GM23338 (cell line): ENCODE measurements at regions not wholly inside any gene's neighbourhood (a gene's known extent, or its start where the extent isn't known, plus 50 kb on each side); places are given as distances from the start of the nearest gene placed in this dataset.

ENCODE experiments used
- ATAC-seq: fragments of 200-7000 bp; cut with Tn5 transposase; 3 replicates; pipeline ENCODE4 v1.9.1; 2020
- DNase-seq: peaks from one replicate; pipeline ENCODE4 v3.0.0-alpha.2; 2015; ENCODE audit warnings: low spot score
- H2AFZ ChIP-seq: fragments of 200-600 bp; sonication (generic); 2 replicates; pipeline ENCODE4 v1.8.0; 2016; ENCODE audit warnings: antibody characterized with exemption, mild to moderate bottlenecking, moderate library complexity
- H3F3A ChIP-seq: fragments of 200-600 bp; sonication (generic); replicated peaks from 2 replicates; pipeline ENCODE4 v1.8.0; 2017; ENCODE audit warnings: antibody characterized with exemption, mixed run types, low read depth
- H3K27ac ChIP-seq: fragments of 200-600 bp; sonication (generic); 2 replicates; pipeline ENCODE4 v1.6.1; 2016; ENCODE audit warnings: low read depth
- H3K27me3 ChIP-seq: fragments of 200-600 bp; sonication (generic); 2 replicates; pipeline ENCODE4 v1.8.0; 2016; ENCODE audit warnings: mild to moderate bottlenecking, mixed run types, moderate library complexity; ENCODE audit not compliant: insufficient read depth
- H3K36me3 ChIP-seq: fragments of 200-600 bp; sonication (generic); 2 replicates; pipeline ENCODE4 v1.8.0; 2016; ENCODE audit warnings: mild to moderate bottlenecking; ENCODE audit not compliant: insufficient read depth
- H3K4me1 ChIP-seq: fragments of 200-600 bp; sonication (generic); 2 replicates; pipeline ENCODE4 v1.8.0; 2016; ENCODE audit warnings: mild to moderate bottlenecking, moderate library complexity; ENCODE audit not compliant: insufficient read depth
- H3K4me2 ChIP-seq: fragments of 200-600 bp; sonication (generic); 2 replicates; pipeline ENCODE4 v1.7.1; 2017; ENCODE audit warnings: mixed run types
- H3K4me3 ChIP-seq: fragments of 200-600 bp; sonication (generic); 2 replicates; pipeline ENCODE4 v1.6.1; 2016; ENCODE audit warnings: mixed run types
- H3K79me2 ChIP-seq: fragments of 200-600 bp; sonication (generic); replicated peaks from 2 replicates; pipeline ENCODE4 v1.8.0; 2017; ENCODE audit warnings: mild to moderate bottlenecking; ENCODE audit not compliant: insufficient read depth
- H3K9me2 ChIP-seq: fragments of 200-600 bp; sonication (generic); 2 replicates; pipeline ENCODE4 v1.8.0; 2017; ENCODE audit not compliant: insufficient read depth
- H4K20me1 ChIP-seq: fragments of 200-600 bp; sonication (generic); replicated peaks from 2 replicates; pipeline ENCODE4 v1.8.0; 2017; ENCODE audit warnings: mild to moderate bottlenecking; ENCODE audit not compliant: insufficient read depth
- H3K27ac Mint-ChIP-seq: 2 replicates; pipeline ENCODE4 v1.8.0; 2020; ENCODE audit warnings: inconsistent platforms, mild to moderate bottlenecking, moderate library complexity, mixed read lengths
- H3K27me3 Mint-ChIP-seq: 3 replicates; pipeline ENCODE4 v1.8.0; 2022; ENCODE audit warnings: low read depth, mild to moderate bottlenecking, moderate library complexity, mixed read lengths, inconsistent platforms; ENCODE audit not compliant: insufficient read depth, poor library complexity
- H3K36me3 Mint-ChIP-seq: 3 replicates; pipeline ENCODE4 v1.8.0; 2021; ENCODE audit warnings: low read depth, mild to moderate bottlenecking, inconsistent platforms, moderate library complexity, mixed read lengths
- H3K4me1 Mint-ChIP-seq: 3 replicates; pipeline ENCODE4 v1.8.0; 2020; ENCODE audit warnings: mild to moderate bottlenecking, inconsistent platforms, mixed read lengths
- H3K4me3 Mint-ChIP-seq: 3 replicates; pipeline ENCODE4 v1.8.0; 2021; ENCODE audit warnings: moderate library complexity, mild to moderate bottlenecking, inconsistent platforms, mixed read lengths
- H3K9me3 Mint-ChIP-seq: 3 replicates; pipeline ENCODE4 v1.8.0; 2020; ENCODE audit warnings: moderate library complexity, mild to moderate bottlenecking, inconsistent platforms, mixed read lengths
- CREB1 ChIP-seq: fragments of 250-450 bp; sonication (Bioruptor Pico); IDR thresholded peaks from 2 replicates; pipeline ENCODE4 v1.5.0; 2020; ENCODE audit warnings: low read depth, mild to moderate bottlenecking, moderate library complexity
- EZH2 ChIP-seq: fragments of 200-600 bp; sonication (generic); IDR thresholded peaks from one replicate; pipeline ENCODE4 v1.8.0; 2017; ENCODE audit warnings: antibody characterized with exemption, mild to moderate bottlenecking, low read depth; ENCODE audit not compliant: unreplicated experiment
- EZH2phosphoT487 ChIP-seq: fragments of 200-600 bp; sonication (generic); IDR thresholded peaks from one replicate; pipeline ENCODE4 v1.8.1; 2018; ENCODE audit warnings: antibody characterized with exemption; ENCODE audit not compliant: unreplicated experiment
- JUNB ChIP-seq: IDR thresholded peaks from one replicate; pipeline ENCODE4 v1.6.1; 2016; ENCODE audit warnings: antibody characterized with exemption; ENCODE audit not compliant: unreplicated experiment
- NANOG ChIP-seq: IDR thresholded peaks from 2 replicates; pipeline ENCODE4 v1.6.1; 2016; ENCODE audit warnings: antibody characterized with exemption, borderline replicate concordance
- POLR2AphosphoS5 ChIP-seq: IDR thresholded peaks from 2 replicates; pipeline ENCODE4 v1.6.1; 2016; ENCODE audit warnings: antibody characterized with exemption, low read depth
- STAT1 ChIP-seq: IDR thresholded peaks from one replicate; pipeline ENCODE4 v1.6.1; 2016; ENCODE audit warnings: antibody characterized with exemption; ENCODE audit not compliant: unreplicated experiment
- ZNF114 ChIP-seq: fragments of 250-450 bp; sonication (Bioruptor Pico); IDR thresholded peaks from 2 replicates; pipeline ENCODE4 v1.5.0; 2020; ENCODE audit warnings: mild to moderate bottlenecking, moderate library complexity
- ZNF331 ChIP-seq: fragments of 250-450 bp; sonication (Bioruptor Pico); IDR thresholded peaks from 2 replicates; pipeline ENCODE4 v1.5.0; 2020; ENCODE audit warnings: low read depth, mild to moderate bottlenecking, moderate library complexity
- TF ChIP-seq, protein P1 (sequence below): IDR thresholded peaks from 2 replicates; pipeline ENCODE4 v1.6.1; 2016; ENCODE audit warnings: antibody characterized with exemption
- TF ChIP-seq, protein P2 (sequence below): fragments of 250-450 bp; sonication (Bioruptor Pico); IDR thresholded peaks from 2 replicates; pipeline ENCODE4 v1.5.0; 2020; ENCODE audit warnings: mild to moderate bottlenecking, moderate library complexity
- TF ChIP-seq, protein P3 (sequence below), 2 experiments: fragments of 200-600 bp in 1 of 2; sonication (generic) in 1 of 2; conservative IDR thresholded peaks; 2 replicates each; pipeline versions ENCODE4 v1.5.1 to v1.6.1; 2016 to 2017; ENCODE audit warnings: antibody characterized with exemption in 2 of 2, low read depth in 2 of 2, mild to moderate bottlenecking in 2 of 2, moderate library complexity in 1 of 2
- TF ChIP-seq, protein P4 (sequence below): IDR thresholded peaks from one replicate; pipeline ENCODE4 v1.6.1; 2018; ENCODE audit warnings: antibody characterized with exemption; ENCODE audit not compliant: unreplicated experiment

DNA sequence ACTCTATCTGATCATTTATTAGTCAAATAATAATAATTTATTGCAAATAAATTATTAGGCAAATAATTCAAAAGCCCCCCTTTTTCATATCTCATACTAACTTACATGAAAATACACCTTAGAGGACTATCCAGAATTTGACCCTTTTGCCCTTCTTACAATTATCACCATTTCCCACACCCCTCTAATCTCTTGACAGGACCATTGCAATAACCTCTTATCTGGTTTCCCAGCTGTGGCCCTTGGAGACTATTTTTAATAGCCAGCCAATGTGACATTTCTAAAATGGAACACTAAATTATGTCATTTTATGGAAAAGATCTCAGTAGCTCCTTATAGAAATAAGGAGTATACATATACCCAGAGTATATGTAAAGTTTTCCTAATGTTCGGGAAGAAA lies 588.4 kb upstream of the COX7C start:
- Histone ChIP-seq H3K36me3 (no peaks in the 10 kb centered on the region), H4K20me1 (no peaks in the 10 kb centered on the region), H3K4me2 (no peak overlapping the region), H3K4me1 (no peaks in the 10 kb centered on the region), H2AFZ (no peak overlapping the region), H3K27ac (no peak overlapping the region), H3K4me3 (no peak overlapping the region), H3K9me2 (no peaks in the 10 kb centered on the region), H3K79me2 (no peaks in the 10 kb centered on the region), H3F3A (no peaks in the 10 kb centered on the region), H3K27me3 (no peaks in the 10 kb centered on the region)
- TF ChIP-seq POLR2AphosphoS5 (no peak), NANOG (no peak), JUNB (no peak), CREB1 (CRISPR knock-in tag) (no peak), ZNF114 (CRISPR knock-in tag) (no peak), EZH2 (no peak), EZH2phosphoT487 (no peak), ZNF331 (CRISPR knock-in tag) (no peak), STAT1 (no peak)
- TF ChIP-seq, protein P1, sequence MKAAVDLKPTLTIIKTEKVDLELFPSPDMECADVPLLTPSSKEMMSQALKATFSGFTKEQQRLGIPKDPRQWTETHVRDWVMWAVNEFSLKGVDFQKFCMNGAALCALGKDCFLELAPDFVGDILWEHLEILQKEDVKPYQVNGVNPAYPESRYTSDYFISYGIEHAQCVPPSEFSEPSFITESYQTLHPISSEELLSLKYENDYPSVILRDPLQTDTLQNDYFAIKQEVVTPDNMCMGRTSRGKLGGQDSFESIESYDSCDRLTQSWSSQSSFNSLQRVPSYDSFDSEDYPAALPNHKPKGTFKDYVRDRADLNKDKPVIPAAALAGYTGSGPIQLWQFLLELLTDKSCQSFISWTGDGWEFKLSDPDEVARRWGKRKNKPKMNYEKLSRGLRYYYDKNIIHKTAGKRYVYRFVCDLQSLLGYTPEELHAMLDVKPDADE, result no peak
- TF ChIP-seq, protein P2, sequence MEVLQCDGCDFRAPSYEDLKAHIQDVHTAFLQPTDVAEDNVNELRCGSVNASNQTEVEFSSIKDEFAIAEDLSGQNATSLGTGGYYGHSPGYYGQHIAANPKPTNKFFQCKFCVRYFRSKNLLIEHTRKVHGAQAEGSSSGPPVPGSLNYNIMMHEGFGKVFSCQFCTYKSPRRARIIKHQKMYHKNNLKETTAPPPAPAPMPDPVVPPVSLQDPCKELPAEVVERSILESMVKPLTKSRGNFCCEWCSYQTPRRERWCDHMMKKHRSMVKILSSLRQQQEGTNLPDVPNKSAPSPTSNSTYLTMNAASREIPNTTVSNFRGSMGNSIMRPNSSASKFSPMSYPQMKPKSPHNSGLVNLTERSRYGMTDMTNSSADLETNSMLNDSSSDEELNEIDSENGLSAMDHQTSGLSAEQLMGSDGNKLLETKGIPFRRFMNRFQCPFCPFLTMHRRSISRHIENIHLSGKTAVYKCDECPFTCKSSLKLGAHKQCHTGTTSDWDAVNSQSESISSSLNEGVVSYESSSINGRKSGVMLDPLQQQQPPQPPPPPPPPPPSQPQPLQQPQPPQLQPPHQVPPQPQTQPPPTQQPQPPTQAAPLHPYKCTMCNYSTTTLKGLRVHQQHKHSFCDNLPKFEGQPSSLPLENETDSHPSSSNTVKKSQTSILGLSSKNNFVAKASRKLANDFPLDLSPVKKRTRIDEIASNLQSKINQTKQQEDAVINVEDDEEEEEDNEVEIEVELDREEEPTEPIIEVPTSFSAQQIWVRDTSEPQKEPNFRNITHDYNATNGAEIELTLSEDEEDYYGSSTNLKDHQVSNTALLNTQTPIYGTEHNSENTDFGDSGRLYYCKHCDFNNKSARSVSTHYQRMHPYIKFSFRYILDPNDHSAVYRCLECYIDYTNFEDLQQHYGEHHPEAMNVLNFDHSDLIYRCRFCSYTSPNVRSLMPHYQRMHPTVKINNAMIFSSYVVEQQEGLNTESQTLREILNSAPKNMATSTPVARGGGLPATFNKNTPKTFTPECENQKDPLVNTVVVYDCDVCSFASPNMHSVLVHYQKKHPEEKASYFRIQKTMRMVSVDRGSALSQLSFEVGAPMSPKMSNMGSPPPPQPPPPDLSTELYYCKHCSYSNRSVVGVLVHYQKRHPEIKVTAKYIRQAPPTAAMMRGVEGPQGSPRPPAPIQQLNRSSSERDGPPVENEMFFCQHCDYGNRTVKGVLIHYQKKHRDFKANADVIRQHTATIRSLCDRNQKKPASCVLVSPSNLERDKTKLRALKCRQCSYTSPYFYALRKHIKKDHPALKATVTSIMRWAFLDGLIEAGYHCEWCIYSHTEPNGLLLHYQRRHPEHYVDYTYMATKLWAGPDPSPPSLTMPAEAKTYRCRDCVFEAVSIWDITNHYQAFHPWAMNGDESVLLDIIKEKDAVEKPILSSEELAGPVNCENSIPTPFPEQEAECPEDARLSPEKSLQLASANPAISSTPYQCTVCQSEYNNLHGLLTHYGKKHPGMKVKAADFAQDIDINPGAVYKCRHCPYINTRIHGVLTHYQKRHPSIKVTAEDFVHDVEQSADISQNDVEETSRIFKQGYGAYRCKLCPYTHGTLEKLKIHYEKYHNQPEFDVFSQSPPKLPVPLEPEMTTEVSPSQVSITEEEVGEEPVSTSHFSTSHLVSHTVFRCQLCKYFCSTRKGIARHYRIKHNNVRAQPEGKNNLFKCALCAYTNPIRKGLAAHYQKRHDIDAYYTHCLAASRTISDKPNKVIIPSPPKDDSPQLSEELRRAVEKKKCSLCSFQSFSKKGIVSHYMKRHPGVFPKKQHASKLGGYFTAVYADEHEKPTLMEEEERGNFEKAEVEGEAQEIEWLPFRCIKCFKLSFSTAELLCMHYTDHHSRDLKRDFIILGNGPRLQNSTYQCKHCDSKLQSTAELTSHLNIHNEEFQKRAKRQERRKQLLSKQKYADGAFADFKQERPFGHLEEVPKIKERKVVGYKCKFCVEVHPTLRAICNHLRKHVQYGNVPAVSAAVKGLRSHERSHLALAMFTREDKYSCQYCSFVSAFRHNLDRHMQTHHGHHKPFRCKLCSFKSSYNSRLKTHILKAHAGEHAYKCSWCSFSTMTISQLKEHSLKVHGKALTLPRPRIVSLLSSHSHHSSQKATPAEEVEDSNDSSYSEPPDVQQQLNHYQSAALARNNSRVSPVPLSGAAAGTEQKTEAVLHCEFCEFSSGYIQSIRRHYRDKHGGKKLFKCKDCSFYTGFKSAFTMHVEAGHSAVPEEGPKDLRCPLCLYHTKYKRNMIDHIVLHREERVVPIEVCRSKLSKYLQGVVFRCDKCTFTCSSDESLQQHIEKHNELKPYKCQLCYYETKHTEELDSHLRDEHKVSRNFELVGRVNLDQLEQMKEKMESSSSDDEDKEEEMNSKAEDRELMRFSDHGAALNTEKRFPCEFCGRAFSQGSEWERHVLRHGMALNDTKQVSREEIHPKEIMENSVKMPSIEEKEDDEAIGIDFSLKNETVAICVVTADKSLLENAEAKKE, result no peak
- TF ChIP-seq, protein P3, sequence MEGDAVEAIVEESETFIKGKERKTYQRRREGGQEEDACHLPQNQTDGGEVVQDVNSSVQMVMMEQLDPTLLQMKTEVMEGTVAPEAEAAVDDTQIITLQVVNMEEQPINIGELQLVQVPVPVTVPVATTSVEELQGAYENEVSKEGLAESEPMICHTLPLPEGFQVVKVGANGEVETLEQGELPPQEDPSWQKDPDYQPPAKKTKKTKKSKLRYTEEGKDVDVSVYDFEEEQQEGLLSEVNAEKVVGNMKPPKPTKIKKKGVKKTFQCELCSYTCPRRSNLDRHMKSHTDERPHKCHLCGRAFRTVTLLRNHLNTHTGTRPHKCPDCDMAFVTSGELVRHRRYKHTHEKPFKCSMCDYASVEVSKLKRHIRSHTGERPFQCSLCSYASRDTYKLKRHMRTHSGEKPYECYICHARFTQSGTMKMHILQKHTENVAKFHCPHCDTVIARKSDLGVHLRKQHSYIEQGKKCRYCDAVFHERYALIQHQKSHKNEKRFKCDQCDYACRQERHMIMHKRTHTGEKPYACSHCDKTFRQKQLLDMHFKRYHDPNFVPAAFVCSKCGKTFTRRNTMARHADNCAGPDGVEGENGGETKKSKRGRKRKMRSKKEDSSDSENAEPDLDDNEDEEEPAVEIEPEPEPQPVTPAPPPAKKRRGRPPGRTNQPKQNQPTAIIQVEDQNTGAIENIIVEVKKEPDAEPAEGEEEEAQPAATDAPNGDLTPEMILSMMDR (conservative IDR thresholded peaks at IDR 0.05; ENCODE audit: low read depth in 2 of 2), result no peak
- TF ChIP-seq, protein P4, sequence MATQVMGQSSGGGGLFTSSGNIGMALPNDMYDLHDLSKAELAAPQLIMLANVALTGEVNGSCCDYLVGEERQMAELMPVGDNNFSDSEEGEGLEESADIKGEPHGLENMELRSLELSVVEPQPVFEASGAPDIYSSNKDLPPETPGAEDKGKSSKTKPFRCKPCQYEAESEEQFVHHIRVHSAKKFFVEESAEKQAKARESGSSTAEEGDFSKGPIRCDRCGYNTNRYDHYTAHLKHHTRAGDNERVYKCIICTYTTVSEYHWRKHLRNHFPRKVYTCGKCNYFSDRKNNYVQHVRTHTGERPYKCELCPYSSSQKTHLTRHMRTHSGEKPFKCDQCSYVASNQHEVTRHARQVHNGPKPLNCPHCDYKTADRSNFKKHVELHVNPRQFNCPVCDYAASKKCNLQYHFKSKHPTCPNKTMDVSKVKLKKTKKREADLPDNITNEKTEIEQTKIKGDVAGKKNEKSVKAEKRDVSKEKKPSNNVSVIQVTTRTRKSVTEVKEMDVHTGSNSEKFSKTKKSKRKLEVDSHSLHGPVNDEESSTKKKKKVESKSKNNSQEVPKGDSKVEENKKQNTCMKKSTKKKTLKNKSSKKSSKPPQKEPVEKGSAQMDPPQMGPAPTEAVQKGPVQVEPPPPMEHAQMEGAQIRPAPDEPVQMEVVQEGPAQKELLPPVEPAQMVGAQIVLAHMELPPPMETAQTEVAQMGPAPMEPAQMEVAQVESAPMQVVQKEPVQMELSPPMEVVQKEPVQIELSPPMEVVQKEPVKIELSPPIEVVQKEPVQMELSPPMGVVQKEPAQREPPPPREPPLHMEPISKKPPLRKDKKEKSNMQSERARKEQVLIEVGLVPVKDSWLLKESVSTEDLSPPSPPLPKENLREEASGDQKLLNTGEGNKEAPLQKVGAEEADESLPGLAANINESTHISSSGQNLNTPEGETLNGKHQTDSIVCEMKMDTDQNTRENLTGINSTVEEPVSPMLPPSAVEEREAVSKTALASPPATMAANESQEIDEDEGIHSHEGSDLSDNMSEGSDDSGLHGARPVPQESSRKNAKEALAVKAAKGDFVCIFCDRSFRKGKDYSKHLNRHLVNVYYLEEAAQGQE, result no peak
- no peak for ATAC-seq
- H3K4me1 Mint-ChIP-seq, result no peaks in the 10 kb centered on the region
- no peaks in the 10 kb centered on the region for H3K27me3 Mint-ChIP-seq
- no peak overlapping the region for H3K4me3 Mint-ChIP-seq
- no peak for DNase-seq
- H3K27ac Mint-ChIP-seq, result no peak overlapping the region
- no peaks in the 10 kb centered on the region for H3K9me3 Mint-ChIP-seq
- no peaks in the 10 kb centered on the region for H3K36me3 Mint-ChIP-seq
